UCSD-AML1 (cell line): ENCODE measurements at regions not wholly inside any gene's neighbourhood (a gene's known extent, or its start where the extent isn't known, plus 50 kb on each side); places are given as distances from the start of the nearest gene placed in this dataset.

Experiments
- DNase-seq: peaks from one replicate; lab custom pipeline; 2025; ENCODE audit not compliant: unreplicated experiment; lab: John Stamatoyannopoulos, UW

DNA sequence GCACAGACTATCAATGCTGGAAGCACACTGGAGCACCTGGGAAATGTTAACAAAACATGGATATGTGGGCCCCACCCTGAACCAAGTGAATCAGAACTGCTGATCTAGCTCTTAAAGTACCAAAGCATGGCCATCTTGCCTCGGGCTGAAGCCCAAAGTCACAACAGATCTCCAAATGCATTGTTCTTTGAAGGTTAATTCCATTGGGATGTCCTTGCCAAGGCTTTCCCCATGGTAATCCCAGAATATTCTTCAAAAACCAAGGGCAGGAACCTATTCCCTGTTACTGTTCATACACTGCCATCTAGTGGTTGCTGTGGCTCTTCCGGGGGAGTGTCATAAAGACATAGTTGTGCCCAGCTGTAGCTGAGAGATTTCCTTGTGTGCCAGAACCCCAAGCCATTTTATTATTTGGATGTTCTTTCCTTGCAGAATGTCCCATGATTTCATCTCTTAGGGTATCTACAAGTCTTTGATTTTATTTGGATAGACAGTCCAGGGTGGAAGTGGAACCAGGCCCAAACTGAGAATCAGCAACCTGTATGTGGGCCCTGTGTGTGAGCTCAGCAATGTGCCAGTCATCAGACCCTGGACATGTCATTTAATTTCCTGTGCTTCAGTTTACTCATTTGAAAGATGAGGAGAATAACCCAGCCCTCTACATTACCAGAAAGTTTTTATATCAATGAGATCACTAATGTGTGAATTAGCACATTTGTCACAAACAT lies 290.0 kb downstream of the ACTL7B start:
- peak; percentile 30 for DNase-seq

DNA sequence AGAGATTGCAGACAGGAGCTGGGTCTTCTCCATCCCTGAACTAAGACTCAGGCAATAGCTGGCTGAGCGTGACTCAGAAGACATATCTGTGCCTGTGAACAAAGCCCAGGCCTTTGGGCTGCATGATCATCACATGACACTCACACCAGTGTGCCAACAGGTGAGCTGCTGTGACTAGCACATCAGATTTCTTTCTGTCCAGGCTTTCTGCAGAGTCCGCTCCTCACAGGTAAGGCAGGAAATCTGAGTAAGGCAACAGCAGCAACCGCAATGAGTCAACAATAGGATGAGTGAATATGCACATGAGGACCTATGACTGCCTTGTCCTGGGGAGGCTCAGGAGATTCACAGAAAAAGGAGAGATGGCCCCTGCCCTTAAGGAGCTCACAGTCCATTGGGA lies 293.6 kb downstream of the ACTL7B start:
- no peak for DNase-seq

DNA sequence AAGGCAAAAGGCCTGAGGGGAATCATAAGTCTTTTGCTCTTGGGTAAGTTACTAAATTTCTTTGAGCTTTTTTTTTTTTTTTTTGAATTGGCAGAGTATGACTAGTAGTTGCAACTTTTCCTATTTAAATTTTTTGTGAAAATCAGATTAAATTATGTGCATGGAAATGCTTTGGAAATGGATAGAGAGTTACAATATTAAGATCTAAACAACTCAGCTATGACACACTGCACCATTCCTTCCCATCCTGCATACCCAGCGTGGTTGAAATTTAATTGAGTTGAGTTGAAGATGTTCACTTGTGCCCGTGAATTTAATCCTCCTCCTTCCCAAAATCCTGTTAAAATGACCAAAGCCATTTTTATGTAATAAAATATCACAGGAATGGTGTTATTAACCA lies 296.4 kb downstream of the ACTL7B start:
- DNase-seq: no peak

DNA sequence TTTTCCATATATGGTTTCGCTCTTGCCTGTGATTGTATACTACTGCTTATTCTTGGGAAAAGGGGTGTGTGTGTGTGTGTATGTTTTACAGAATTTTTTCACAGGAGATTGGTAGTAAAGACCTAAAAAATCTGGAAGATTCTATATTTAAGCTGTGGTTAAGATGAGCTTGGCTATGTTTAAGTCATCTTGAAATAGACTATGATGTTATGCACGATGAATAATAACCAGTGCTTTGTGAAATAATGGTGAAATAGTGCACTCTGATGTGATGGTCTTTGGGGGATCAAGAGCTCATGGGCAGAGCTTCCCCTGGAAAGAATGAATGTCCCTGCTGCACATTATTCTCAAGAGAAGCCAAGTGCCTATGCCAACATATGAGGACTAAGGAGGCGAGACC lies 301.0 kb downstream of the ACTL7B start:
- DNase-seq: no peak

DNA sequence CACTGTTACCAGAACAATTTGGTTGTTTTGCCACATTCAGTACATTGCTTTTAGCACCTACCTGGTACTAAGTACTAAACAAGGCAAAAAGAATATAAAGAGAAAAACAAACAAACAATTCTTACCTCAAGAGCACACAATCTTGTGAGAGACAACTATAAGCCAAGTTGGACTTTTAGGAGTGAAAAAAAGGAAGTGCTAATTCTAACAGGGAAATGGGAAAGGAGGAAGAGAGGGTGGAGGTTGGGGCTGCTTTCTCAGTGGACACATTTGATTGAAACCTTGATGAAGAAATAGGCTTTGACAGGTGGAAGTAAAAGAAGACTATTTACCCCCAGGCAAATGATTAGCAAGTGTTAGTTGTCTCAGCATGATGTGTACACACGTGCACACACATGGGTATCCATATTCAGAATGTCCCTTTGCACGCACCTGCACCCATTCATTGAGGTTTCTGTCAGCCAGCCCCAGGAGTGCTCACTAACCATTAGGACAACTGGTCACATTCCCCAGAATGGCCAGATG lies 302.6 kb downstream of the ACTL7B start:
- no peak for DNase-seq

DNA sequence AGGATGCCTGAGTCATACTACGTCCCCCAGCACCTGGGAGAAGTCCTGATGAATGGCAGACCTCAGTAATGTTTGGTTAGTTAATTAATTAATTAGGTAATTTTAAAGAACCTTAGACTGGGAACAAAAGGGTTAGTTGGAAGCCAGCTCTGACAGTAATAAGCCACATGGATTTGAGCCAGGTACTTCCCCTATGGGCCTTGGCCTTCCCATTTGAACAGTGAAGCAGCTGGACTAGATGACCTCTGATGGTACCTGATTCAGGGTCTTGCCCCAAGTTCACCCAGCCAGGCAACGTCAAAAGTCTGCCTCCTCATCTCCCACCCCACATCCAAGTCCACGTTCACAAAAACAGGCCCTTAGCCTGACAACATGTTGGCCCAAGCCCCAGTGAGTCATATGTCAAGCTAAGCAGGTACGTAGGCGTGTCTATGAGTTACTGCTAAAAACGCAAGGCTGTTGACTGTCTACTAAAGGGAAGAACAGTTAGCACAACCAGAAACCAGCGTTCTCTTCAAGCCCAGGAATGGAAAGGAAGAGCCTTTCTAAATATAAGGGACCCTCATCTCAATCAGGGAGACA lies 303.2 kb downstream of the ACTL7B start:
- no peak for DNase-seq

DNA sequence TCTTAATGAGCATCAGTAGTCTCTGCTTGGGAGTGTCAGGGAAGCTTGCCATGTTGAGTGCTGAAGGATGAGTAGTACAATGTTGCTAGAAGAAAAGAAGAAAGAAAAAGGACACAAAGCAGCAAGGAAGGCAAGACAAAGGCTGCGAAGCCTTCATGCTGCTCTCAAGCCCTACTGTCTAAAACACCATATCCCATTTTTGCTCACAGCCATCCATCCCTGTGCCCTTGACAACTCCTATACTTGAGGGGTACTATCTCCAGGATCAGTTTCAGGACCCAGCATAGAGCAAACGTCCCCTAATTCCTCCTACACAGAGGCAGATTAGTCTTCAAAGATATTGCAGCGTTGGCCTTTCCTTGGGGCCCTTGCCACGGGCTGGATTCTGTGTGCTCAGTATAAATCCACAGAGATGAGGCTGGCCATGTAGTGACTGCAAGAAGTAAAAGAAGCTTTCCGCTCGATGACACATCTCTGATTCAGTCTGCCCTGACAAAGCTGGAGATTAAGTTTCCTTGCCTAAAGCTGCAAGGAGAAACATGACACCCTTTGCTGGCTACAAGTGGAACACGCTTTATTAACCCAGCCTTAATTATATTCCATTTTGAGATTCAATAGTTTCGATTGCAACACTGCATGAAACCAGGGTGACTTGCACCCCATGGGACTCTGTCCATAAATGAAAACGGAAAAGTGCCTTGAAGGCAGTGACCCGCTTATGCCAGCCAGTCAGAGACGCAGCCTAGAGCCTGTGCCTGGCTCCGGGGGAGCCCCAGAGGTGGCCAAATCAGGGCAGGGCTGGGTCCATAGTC lies 304.6 kb downstream of the ACTL7B start:
- DNase-seq: no peak

DNA sequence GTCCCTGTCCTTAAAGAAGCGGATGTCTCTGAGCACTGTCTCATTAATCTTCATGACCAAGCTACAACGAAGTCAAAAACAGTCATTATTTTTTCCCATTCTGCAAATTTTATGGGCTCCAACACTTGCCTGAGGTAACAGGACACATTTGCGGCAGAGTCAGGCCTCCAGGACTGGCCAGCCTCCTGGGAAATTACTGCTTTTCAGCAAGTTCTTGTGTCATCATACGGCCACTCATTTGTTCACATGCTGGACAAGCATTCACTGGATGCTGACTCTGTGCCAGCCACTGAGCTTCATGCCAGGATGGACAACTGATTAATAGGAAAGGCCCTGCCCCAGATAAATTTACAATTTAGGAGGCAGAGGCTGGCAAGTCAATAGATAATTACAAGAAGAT lies 305.7 kb downstream of the ACTL7B start:
- no peak for DNase-seq

DNA sequence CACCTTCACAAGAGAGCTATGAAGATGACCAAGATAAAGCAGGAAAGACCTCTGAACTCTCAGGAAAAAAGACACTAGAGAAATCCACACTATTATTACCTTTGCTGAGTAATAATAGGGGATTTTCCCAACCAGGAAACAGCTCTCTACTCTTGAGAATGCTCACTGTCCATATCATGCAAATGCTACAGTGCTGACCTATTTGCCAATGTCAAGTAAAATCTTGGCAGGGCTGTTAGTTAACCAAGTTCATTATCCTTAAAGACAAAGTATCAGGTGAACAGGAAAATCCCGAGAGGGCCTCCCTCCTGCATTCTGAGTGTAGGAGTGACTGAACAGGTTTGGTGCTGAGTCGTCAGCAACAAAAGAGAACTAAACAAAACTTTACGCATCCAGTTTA lies 306.6 kb downstream of the ACTL7B start:
- DNase-seq: no peak

DNA sequence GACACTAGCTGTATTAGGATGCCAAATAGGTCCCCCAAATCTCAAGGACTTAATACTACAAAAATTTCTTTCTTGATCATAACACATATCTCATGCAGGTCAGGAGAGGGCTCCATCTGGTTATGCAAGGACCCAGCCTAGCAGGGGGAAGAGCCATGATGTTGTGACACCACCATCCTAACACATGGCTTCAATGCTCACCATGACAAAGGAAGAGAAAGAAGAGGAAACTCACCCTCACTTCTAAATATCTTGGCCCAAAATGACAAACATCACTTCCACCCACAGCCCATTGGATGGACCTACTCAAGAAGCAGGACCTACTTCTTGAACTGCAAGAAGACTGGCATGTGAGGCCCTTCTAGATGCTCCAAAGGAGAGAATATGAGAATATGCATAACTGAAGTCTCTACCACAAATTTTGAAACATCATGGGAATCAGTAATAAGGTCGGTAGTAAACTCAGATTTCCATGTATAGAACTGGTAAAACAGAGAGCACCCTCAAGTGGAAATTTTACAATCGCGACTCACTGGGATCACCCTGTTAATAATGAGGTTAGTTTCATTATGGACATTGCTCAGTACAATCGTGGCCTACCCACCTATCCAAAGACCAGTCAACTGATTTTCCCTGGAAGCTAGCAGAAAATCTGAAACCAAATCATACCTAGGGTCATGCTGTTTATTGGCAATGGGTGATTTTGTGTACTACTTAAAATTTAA lies 308.2 kb downstream of the ACTL7B start:
- DNase-seq: no peak

DNA sequence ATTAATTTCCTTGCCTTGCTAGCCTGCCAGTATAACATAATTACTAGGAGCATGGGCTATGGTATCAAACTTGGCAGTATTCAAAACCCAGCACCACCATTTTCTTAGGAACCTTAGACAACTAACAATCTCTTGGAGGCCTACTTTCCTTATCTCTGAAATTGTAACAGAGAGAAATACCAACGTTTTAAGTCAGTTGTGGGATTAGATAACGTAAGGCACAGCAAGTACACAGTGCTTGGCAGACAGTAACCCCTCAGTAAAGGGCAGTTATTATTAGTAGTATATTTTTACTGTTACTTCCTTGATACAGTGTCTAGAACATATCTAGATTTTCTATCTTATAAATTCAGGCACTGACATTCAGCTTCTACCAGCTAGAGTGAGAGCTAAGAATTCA lies 309.6 kb downstream of the ACTL7B start:
- no peak for DNase-seq

DNA sequence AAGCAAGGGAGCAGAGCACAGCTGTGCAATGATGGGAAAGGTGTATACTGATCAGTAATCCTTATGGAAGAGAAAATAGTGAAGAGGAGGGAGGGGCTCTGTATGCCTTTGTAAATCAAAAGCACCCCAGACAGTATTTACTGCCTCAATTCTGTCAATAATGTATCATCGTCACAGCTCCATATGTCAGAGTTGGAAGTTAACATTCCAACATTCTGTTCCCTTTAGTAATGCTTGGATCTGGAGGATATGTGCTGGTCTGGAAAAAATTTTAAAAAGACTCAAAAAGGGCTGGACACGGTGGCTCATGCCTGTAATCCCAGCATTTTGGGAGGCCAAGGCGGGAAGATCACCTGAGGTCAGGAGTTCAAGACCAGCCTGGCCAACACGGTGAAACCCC lies 310.4 kb downstream of the ACTL7B start:
- DNase-seq: no peak

DNA sequence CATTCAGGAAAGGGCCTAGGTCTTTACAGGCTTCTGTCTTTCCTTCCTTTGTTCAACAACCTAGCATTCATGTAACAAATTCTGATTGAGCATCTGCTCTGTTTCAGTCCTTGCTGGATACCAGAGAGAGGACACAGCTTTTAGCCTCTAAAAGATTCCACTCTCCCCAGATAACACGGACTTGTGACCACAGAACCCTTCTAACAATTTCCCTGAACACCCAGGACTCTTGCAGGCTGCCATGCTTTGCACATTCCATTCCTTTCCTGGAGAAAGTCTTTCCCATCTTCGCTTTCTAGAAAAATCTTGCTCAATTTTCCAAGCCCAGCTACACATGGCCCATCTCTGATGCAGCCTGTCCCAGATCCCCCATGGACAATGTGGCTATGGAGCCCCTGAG lies 310.9 kb downstream of the ACTL7B start:
- no peak for DNase-seq

DNA sequence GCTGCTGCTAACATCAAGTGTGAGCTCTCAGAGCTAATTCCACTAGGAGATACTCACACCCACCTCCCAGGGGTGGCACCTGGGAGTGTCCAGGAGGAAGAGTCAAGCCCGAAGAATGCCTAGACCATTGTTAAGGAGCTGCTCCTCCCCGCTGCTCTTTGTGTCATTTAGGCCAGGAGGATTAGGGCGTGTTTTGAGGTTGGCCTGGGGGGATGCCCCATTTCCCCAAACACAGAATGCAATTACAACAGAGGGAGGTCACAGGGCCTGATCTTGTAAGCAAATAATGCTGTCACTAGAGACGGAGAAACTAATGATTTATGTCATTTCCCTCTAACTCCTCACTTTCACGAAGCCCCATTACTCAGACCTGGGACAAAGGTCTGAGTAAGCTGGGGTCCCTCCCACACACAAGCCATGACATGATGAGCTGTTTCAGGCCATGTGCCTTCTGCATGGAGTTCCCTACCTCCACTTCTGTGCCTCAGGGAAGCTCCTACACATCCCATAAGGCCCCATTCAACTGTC lies 312.5 kb downstream of the ACTL7B start:
- DNase-seq: no peak

DNA sequence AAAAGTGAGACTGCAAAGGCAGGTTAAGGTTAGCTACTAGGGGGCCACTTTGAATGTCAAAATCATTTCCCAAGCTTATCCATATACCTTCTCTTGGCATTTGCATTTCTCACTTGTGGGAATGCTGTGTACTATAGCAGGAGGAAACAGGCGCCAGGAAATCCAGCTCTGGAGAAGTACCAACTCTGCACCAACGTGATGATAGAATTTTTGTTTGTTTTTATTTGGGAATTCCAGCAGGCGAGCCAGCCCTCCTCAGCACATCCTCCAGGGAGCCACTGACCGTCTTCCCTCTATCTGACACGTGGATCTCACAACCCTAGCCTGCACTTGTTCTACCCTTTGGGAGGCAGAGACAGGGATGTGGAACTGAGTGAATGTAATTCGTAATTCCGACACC lies 318.0 kb downstream of the ACTL7B start:
- no peak for DNase-seq

DNA sequence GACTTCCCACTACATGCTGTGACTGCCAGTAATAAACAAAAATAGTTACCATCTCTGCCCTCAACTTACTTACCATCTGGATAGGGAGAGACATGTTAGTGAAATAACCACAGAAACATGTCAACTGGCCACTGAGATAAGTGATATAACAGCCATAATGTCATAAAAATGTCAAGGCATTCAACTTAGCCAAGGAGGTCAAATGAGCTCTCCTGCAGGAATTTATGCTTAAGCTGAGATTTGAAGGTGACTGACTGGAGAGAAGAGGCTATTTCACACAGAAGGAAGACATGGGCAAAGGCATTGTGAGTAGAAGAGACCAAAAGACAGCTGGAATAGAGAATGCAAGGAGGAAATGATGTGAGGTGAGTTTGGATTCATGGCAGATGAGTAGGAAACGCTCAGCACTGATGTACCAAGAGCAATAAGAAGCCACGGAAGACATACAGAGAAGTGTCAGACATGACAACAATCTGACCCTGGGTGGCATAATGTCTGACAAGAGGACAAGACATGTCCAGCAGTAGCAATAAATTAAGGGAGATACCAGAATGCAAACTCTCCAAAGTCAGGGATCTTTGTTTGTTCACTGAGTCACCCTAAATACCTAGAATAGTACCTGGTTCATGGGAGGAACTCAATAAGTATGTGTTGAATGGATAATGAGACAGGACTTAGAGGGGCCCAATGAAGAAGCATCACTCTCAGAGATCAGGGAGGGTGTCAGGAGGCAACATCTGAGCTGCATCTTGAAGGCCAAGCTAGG lies 318.8 kb downstream of the ACTL7B start:
- DNase-seq: no peak

DNA sequence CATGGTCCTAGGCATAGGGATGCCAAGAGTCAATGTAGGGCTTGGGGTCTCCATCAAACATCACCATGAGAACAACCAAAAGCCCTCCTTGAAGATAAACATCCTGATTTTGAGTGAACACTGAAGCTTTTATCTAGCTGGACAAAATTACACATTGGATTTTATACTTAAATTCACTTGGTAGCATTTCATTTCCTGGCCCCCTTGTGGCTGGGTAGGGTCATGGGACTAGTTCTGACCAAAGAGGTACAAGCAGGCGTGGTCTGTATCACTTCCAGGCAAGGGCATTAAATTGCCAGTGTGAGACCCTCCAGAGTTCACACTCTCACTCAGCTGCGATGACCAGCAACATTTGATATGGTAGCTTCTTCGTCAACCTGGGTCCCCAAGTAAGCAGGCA lies 320.3 kb downstream of the ACTL7B start:
- DNase-seq: no peak

DNA sequence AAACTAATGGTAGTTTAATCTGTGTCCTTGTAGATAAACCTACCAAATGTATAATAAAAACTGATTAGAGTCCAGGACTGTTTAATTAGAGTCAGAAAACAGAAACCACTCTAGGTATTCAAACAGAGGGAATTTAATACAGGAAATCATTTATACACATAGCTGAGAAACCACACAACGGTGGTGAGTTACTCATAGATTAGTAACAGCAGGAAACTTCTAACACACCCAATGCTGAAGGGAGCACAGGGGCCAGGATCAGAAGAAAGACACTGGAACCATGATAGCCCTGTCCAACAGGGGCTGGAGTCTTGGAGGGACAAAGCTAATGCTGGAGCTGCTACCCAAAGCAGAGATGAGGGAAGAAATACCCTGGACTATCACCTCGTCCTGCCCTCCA lies 321.0 kb downstream of the ACTL7B start:
- no peak for DNase-seq

DNA sequence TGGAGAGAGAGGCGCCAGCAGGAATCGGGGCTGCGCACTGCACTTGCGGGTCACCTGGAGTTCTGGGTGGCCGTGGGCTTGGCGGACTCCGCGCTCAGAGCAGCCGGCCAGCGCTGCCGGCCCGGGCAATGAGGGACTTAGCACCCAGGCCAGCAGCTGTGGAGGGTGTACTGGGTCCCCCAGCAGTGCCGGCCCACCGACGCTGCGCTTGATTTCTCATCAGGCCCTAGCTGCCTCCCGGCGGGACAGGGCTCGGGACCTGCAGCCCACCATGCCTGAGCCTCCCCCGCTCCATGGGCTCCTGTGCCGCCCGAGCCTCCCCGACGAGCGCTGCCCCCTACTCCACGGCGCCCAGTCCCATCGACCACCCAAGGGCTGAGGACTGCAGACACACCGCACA lies 325.6 kb downstream of the ACTL7B start:
- no peak for DNase-seq

DNA sequence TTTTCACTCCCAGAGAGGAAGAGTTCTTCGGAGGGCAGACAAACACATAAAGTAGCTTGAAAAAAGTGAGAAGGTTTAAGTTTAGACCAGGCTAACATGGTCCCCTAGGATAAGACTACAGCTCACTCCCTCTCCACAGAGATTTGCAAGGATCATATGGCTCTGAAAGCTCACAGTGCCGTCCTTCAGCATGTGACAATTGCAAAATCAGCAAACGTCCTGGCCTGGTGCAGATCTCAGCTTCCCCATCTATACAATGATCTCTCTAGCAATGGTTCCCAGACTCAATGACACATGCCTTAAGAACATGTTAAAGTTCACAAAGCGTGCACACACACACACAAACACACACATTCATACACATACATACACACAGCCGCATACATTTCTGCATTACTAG lies 327.6 kb downstream of the ACTL7B start:
- no peak for DNase-seq
